Breast epithelium (tissue), 4 donors: ENCODE measurements at regions not wholly inside any gene's neighbourhood (a gene's known extent, or its start where the extent isn't known, plus 50 kb on each side); places are given as distances from the start of the nearest gene placed in this dataset.
A peak's percentile ranks its signal among the peaks of the same experiment; 100 is the strongest.

Experiments used
- DNase-seq, 2 donors: peaks; one replicate each; pipeline ENCODE4 v3.0.0-alpha.2; 2019; ENCODE audit warnings: low spot score in 2 of 2
- H3K27ac ChIP-seq, 2 donors: fragments of 200-600 bp; sonication (generic) in 1 of 2; one replicate each; pipeline ENCODE4 v1.5.1; 2016 to 2019; ENCODE audit warnings: mild to moderate bottlenecking in 1 of 2
- H3K27me3 ChIP-seq, 2 donors: fragments of 200-600 bp; sonication (generic) in 1 of 2; one replicate each; pipeline versions ENCODE4 v1.5.1 to v1.6.0; 2017 to 2019; ENCODE audit warnings: control low read depth in 1 of 2, mild to moderate bottlenecking in 1 of 2
- H3K36me3 ChIP-seq: fragments of 200-600 bp; one replicate; pipeline ENCODE4 v1.5.1; 2019
- H3K4me1 ChIP-seq, 2 donors: fragments of 200-600 bp; sonication (generic); one replicate each; pipeline ENCODE4 v1.5.1; 2016 to 2019; ENCODE audit warnings: control low read depth in 1 of 2
- H3K4me3 ChIP-seq, 3 donors: fragments of 200-600 bp; sonication (generic); 1 replicate in 2 of 3; 2 replicates in 1 of 3; pipeline ENCODE4 v1.5.1; 2016 to 2019; ENCODE audit warnings: mild to moderate bottlenecking in 3 of 3, moderate library complexity in 2 of 3
- H3K9me3 ChIP-seq, 2 donors: fragments of 200-600 bp; sonication (generic) in 1 of 2; one replicate each; pipeline ENCODE4 v1.5.1; 2016 to 2019; ENCODE audit warnings: control low read depth in 1 of 2
- POLR2A ChIP-seq: fragments of 450-650 bp; IDR thresholded peaks from one replicate; pipeline ENCODE4 v1.6.1; 2016; ENCODE audit warnings: antibody characterized with exemption, mild to moderate bottlenecking, moderate library complexity
- POLR2AphosphoS5 ChIP-seq, 3 donors: sonication (generic); formaldehyde crosslinking; IDR thresholded peaks; one replicate each; pipeline ENCODE4 v1.6.1; 2017; ENCODE audit warnings: antibody characterized with exemption in 3 of 3
- intact Hi-C: fragments of 100-400 bp; cut with DNase I; formaldehyde crosslinking; loops from one replicate; pipeline ENCODE4 v1.15.1; 2023; ENCODE audit warnings: low total_unique reads
- TF ChIP-seq, protein P1 (sequence below), 3 donors: fragments of 450-650 bp; IDR thresholded peaks; one replicate each; pipeline ENCODE4 v1.5.1; 2016 to 2017; ENCODE audit warnings: antibody characterized with exemption in 3 of 3, mild to moderate bottlenecking in 3 of 3, moderate library complexity in 3 of 3

DNA sequence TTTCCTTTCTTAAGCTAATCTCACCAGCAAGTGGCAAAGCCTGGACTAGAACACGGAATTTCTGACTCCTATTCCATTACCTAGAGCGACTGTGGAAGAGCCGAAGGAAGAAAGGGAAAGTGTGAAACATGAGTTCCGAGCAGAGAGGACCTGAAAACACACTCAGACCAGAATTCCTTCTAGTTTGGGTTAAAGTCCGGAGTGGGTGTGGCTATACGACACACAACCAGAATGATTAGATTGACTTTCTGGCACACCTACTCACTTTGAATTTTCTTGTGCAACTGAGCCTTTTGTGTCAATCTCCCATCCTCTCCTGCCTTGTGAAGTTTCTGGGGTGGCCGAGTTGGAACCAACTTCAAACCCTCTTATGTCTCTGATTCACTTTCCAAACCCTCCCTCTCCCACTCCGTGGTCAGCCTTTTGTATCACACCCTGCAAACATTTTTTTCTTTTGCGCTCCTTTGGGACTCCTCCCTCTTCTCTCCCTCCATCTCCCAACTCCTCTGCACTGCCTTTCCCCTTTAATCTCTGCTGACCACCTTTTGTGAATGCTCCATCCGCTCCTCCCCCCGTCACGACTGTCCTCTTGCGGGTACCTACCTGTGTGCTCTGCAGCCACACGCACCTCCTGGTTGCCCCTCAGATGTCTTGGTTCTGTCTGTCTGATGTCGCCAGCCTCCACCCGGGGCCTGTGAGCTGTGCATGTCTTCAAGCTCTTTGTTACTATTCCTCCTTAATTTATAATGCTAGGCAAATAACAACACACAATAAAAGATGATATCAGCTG lies 86.3 kb upstream of the BLID start:
- Histone ChIP-seq H3K4me1 (peaks cover 0 to 3% of the 10 kb centered on the region in 2 donors), H3K4me3 (peak overlapping the region; percentile 32 to 64 (median 51)), H3K27ac (peak overlapping the region; percentile 61 to 71), H3K27me3 (no peaks in the 10 kb centered on the region), H3K36me3 (no peaks in the 10 kb centered on the region), H3K9me3 (no peaks in the 10 kb centered on the region)
- intact Hi-C loops: no loop called here
- TF ChIP-seq, protein P1, sequence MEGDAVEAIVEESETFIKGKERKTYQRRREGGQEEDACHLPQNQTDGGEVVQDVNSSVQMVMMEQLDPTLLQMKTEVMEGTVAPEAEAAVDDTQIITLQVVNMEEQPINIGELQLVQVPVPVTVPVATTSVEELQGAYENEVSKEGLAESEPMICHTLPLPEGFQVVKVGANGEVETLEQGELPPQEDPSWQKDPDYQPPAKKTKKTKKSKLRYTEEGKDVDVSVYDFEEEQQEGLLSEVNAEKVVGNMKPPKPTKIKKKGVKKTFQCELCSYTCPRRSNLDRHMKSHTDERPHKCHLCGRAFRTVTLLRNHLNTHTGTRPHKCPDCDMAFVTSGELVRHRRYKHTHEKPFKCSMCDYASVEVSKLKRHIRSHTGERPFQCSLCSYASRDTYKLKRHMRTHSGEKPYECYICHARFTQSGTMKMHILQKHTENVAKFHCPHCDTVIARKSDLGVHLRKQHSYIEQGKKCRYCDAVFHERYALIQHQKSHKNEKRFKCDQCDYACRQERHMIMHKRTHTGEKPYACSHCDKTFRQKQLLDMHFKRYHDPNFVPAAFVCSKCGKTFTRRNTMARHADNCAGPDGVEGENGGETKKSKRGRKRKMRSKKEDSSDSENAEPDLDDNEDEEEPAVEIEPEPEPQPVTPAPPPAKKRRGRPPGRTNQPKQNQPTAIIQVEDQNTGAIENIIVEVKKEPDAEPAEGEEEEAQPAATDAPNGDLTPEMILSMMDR (IDR thresholded peaks at IDR 0.05): no peak
- TF ChIP-seq POLR2AphosphoS5 (IDR thresholded peaks at IDR 0.05) (no peak), POLR2A (no peak)
- DNase-seq: no peak

DNA sequence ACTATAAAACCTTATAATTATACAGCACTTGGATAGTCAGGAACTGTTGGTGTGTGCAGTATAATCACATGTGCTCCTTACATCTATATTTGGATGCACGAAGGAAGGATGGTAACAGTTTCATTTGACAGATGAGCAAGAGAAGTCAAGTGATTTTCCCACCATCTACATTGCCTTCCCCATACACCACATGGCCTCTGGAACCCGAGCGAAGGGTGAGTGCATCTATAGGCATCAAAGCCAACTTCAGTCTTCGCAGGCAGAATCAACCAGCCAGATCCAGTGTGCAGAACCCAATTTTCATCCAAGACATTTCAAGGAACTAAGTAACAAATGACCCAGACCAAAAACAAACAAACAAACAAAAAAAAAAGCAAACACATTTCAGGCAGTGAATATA lies 85.1 kb upstream of the BLID start:
- no peaks in the 10 kb centered on the region for H3K36me3 ChIP-seq
- peaks cover 0 to 3% of the 10 kb centered on the region in 2 donors for H3K4me1 ChIP-seq
- H3K9me3 ChIP-seq: no peaks in the 10 kb centered on the region
- H3K27ac ChIP-seq: no peak overlapping the region
- intact Hi-C loops: no loop called here
- peak overlapping the region in 2 of 3 donors; percentile 36 to 51 for H3K4me3 ChIP-seq
- TF ChIP-seq POLR2A (no peak), POLR2AphosphoS5 (IDR thresholded peaks at IDR 0.05) (no peak)
- TF ChIP-seq, protein P1 (IDR thresholded peaks at IDR 0.05): no peak
- no peak for DNase-seq
- no peaks in the 10 kb centered on the region for H3K27me3 ChIP-seq

DNA sequence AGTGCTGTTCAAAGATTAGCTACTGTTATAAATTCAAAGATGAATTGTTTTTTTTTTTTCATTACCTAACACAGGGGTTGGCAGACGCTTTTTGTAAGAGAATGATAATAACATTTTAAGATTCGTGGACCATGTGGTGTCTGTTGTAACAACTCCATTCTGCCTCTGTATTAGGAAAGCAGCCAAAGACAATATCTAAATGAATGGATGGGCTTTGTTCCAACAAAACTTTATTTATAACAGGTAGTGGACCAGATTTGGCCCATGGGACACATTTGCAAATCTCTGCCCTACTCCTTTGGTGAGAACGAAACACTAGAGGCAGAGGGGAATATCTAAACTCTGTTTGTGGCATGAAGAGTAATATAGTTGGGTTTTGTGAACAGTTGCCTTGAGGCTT lies 83.6 kb upstream of the BLID start:
- Histone ChIP-seq H3K27me3 (no peaks in the 10 kb centered on the region), H3K36me3 (no peaks in the 10 kb centered on the region), H3K9me3 (no peaks in the 10 kb centered on the region), H3K4me3 (no peak overlapping the region), H3K27ac (no peak overlapping the region), H3K4me1 (peaks cover 0 to 3% of the 10 kb centered on the region in 2 donors)
- no peak for DNase-seq
- TF ChIP-seq, protein P1 (IDR thresholded peaks at IDR 0.05): no peak
- TF ChIP-seq POLR2A: no peak
- intact Hi-C loops: no loop called here

DNA sequence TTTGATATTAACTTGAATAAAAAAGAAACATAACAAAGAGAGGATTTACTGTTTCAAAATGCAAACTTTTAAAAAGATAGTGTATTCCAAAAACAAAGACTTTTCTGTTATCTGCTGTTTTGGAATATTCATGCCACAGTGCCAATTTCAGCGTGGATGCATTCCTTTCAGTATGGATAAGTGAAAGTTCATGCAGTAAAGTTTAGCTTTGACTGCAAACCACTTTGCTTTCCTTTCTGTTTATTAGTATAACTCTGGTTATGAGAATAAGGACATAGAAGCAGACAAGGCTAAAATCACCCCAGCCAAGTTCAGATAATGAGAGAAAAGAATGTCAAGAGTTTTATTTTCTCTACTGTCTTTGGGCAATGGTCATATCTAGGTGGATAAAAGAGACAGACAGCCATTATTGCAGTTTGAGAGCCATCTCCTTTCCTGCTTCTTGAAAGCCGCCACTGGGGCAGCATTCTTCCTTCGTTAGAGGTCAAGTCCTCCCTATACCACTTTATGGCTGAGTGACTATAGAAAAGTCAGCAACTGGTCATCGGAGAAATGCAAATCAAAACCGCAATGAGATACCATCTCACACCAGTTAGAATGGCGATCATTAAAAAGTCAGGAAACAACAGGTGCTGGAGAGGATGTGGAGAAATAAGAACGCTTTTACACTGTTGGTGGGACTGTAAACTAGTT lies 82.4 kb upstream of the BLID start:
- Histone ChIP-seq H3K36me3 (no peaks in the 10 kb centered on the region), H3K4me3 (no peak overlapping the region), H3K4me1 (peaks cover 0 to 3% of the 10 kb centered on the region in 2 donors), H3K27me3 (no peaks in the 10 kb centered on the region), H3K9me3 (no peaks in the 10 kb centered on the region), H3K27ac (no peak overlapping the region)
- no peak for DNase-seq
- intact Hi-C loops: no loop called here
- no peak for TF ChIP-seq POLR2AphosphoS5 (IDR thresholded peaks at IDR 0.05)
- TF ChIP-seq, protein P1 (IDR thresholded peaks at IDR 0.05): no peak
